ENCODE measurements at regions not wholly inside any gene's neighbourhood (a gene's known extent, or its start where the extent isn't known, plus 50 kb on each side); places are given as distances from the start of the nearest gene placed in this dataset.

DNA sequence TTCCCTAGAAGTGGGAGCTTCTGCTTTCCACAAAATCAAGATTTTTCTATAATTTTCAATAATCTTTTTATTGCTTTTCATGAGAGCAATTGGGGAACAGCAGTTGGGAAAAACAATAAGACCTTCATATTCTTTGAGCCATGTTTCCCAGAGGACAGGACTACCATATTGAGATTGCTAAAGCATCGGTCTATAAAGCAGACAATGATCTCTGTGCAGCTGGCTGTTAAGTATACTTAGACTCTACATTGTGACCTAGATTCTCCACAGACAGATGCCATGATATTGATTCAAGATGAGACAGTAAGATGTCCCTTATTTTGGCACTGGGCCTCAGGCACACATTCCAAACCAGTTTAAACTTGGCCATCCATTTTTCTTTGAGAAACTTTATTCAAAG is 1178.7 kb downstream of the SUCLG1 start:
- TF ChIP-seq YY1 (IDR thresholded peaks at IDR 0.05; ENCODE audit: insufficient read depth, insufficient read length) (no peak), ZNF274 (IDR thresholded peaks at IDR 0.05; ENCODE audit: low read depth, low read length) (no peak), SUZ12 (IDR thresholded peaks at IDR 0.05; ENCODE audit: extremely low read depth, insufficient read depth, insufficient read length) (no peak)

Data from NT2/D1 (cell line).